ENCODE measurements at regions not wholly inside any gene's neighbourhood (a gene's known extent, or its start where the extent isn't known, plus 50 kb on each side); places are given as distances from the start of the nearest gene placed in this dataset.

- intact Hi-C loops (cut with DNase I) = no loop called here
- no peaks in the 10 kb centered on the region for H3K9me3 ChIP-seq
- DNase-seq = no peak
Observed at GRCh38 chr20:59431014-59431413, 130.6 kb downstream of the EDN3 start.

GRCh38 chr20:59434960-59435359 is 134.5 kb downstream of the EDN3 start:
- Histone ChIP-seq H3K27ac (no peak overlapping the region), H3K4me1 (no peaks in the 10 kb centered on the region), H3K4me3 (no peak overlapping the region), H3K9me3 (no peaks in the 10 kb centered on the region), H3K27me3 (ENCODE audit: low read depth) (peaks cover 8% of the 10 kb centered on the region), H3K36me3 (no peaks in the 10 kb centered on the region)
- no peak for ATAC-seq
- intact Hi-C loops (cut with DNase I) = no loop called here
- no peak for DNase-seq
- no peak for TF ChIP-seq CTCF (IDR thresholded peaks at IDR 0.05)

More at GRCh38 chr20:59431014-59431413, 130.6 kb downstream of the EDN3 start:
- Histone ChIP-seq H3K27me3 (ENCODE audit: low read depth) (no peaks in the 10 kb centered on the region), H3K4me1 (no peaks in the 10 kb centered on the region), H3K27ac (no peak overlapping the region), H3K4me3 (no peak overlapping the region), H3K36me3 (no peaks in the 10 kb centered on the region)
- no peak for TF ChIP-seq CTCF (IDR thresholded peaks at IDR 0.05)
- ATAC-seq = no peak

- ATAC-seq (no peak), DNase-seq (no peak)
- no peaks in the 10 kb centered on the region for H3K4me1 ChIP-seq
- H3K36me3 ChIP-seq = no peaks in the 10 kb centered on the region
- peaks cover 8% of the 10 kb centered on the region for H3K27me3 ChIP-seq (ENCODE audit: low read depth)
- no peak overlapping the region for H3K4me3 ChIP-seq
- no peaks in the 10 kb centered on the region for H3K9me3 ChIP-seq
- TF ChIP-seq CTCF (IDR thresholded peaks at IDR 0.05) = no peak
- no peak overlapping the region for H3K27ac ChIP-seq
- intact Hi-C loops (cut with DNase I) = no loop called here
Observed at GRCh38 chr20:59435518-59435917, 135.1 kb downstream of the EDN3 start.

GRCh38 chr20:59437601-59438031 is 137.2 kb downstream of the EDN3 start:
- ATAC-seq (no peak), DNase-seq (no peak)
- TF ChIP-seq CTCF (IDR thresholded peaks at IDR 0.05) = no peak
- intact Hi-C loops (cut with DNase I) = no loop called here
- H3K27ac ChIP-seq = no peak overlapping the region
- no peaks in the 10 kb centered on the region for H3K36me3 ChIP-seq
- H3K4me3 ChIP-seq = no peak overlapping the region
- peaks cover 8% of the 10 kb centered on the region for H3K27me3 ChIP-seq (ENCODE audit: low read depth)
- no peaks in the 10 kb centered on the region for H3K4me1 ChIP-seq
- no peaks in the 10 kb centered on the region for H3K9me3 ChIP-seq

GRCh38 chr20:59438201-59438600 is 137.8 kb downstream of the EDN3 start:
- H3K4me1 ChIP-seq = no peaks in the 10 kb centered on the region
- ATAC-seq = no peak

More at GRCh38 chr20:59438201-59438600, 137.8 kb downstream of the EDN3 start:
- Histone ChIP-seq H3K27me3 (ENCODE audit: low read depth) (peaks cover 8% of the 10 kb centered on the region), H3K9me3 (no peaks in the 10 kb centered on the region), H3K4me3 (no peak overlapping the region), H3K27ac (no peak overlapping the region), H3K36me3 (no peaks in the 10 kb centered on the region)
- intact Hi-C loops (cut with DNase I) = no loop called here
- DNase-seq = no peak
- TF ChIP-seq CTCF (IDR thresholded peaks at IDR 0.05) = no peak

Data from lower lobe of right lung (tissue), 2 donors.